ENCODE measurements at regions not wholly inside any gene's neighbourhood (a gene's known extent, or its start where the extent isn't known, plus 50 kb on each side); places are given as distances from the start of the nearest gene placed in this dataset.

- H3K79me2 ChIP-seq = no peaks in the 10 kb centered on the region
- no peaks in the 10 kb centered on the region for H3K9me2 ChIP-seq (replicated peaks; ENCODE audit: insufficient read depth)
- H3K9me3 ChIP-seq (ENCODE audit: low read depth) = no peaks in the 10 kb centered on the region
- H3K4me2 ChIP-seq = no peak overlapping the region
- H3K4me1 ChIP-seq (ENCODE audit: insufficient read depth) = no peaks in the 10 kb centered on the region
- no peaks in the 10 kb centered on the region for H3K36me3 ChIP-seq (replicated peaks; ENCODE audit: insufficient read depth, low read depth)
- H2AFZ ChIP-seq = no peak overlapping the region
- no peak overlapping the region for H3K4me3 ChIP-seq
- no peak overlapping the region for H3K27ac ChIP-seq
- H3K27me3 ChIP-seq = peaks cover 7% of the 10 kb centered on the region
- WGBS (ENCODE audit: low lambda C conversion rate, missing lambda C conversion rate) = 62% methylated on average over 2 of the region's 2 CpGs
- no peaks in the 10 kb centered on the region for H4K20me1 ChIP-seq (ENCODE audit: insufficient read depth, poor library complexity, severe bottlenecking)
- DNase-seq (ENCODE audit: low spot score) = no peak
- TF ChIP-seq EZH2phosphoT487 (IDR thresholded peaks at IDR 0.05; ENCODE audit: low read depth, severe bottlenecking, unreplicated experiment) = no peak
- no peak for TF ChIP-seq EZH2 (IDR thresholded peaks at IDR 0.05; ENCODE audit: borderline replicate concordance)
- TF ChIP-seq CTCF (IDR thresholded peaks at IDR 0.05; ENCODE audit: poor library complexity) = no peak
Observed at GRCh38 chr10:120749072-120749471, 102.1 kb upstream of the WDR11 start.

GRCh38 chr10:120749856-120750566 lies 101.2 kb upstream of the WDR11 start:
- Histone ChIP-seq H3K79me2 (no peaks in the 10 kb centered on the region), H3K4me2 (no peak overlapping the region), H4K20me1 (ENCODE audit: insufficient read depth, poor library complexity, severe bottlenecking) (no peaks in the 10 kb centered on the region), H2AFZ (no peak overlapping the region), H3K4me1 (ENCODE audit: insufficient read depth) (no peaks in the 10 kb centered on the region), H3K27me3 (peaks cover 7% of the 10 kb centered on the region), H3K9me2 (replicated peaks; ENCODE audit: insufficient read depth) (no peaks in the 10 kb centered on the region), H3K36me3 (replicated peaks; ENCODE audit: insufficient read depth, low read depth) (no peaks in the 10 kb centered on the region), H3K27ac (no peak overlapping the region), H3K4me3 (no peak overlapping the region), H3K9me3 (ENCODE audit: low read depth) (no peaks in the 10 kb centered on the region)
- no peak for DNase-seq (ENCODE audit: low spot score)
- 86% methylated on average over 11 of the region's 11 CpGs for WGBS (ENCODE audit: low lambda C conversion rate, missing lambda C conversion rate)
- TF ChIP-seq EZH2phosphoT487 (IDR thresholded peaks at IDR 0.05; ENCODE audit: low read depth, severe bottlenecking, unreplicated experiment) = no peak
- TF ChIP-seq CTCF (IDR thresholded peaks at IDR 0.05; ENCODE audit: poor library complexity) = no peak
- TF ChIP-seq EZH2 (IDR thresholded peaks at IDR 0.05; ENCODE audit: borderline replicate concordance) = no peak

GRCh38 chr10:120755771-120756170 lies 95.4 kb upstream of the WDR11 start:
- Histone ChIP-seq H3K4me1 (ENCODE audit: insufficient read depth) (no peaks in the 10 kb centered on the region), H2AFZ (no peak overlapping the region), H3K79me2 (no peaks in the 10 kb centered on the region), H3K4me2 (no peak overlapping the region), H3K9me3 (ENCODE audit: low read depth) (no peaks in the 10 kb centered on the region), H3K27ac (no peak overlapping the region), H4K20me1 (ENCODE audit: insufficient read depth, poor library complexity, severe bottlenecking) (no peaks in the 10 kb centered on the region), H3K9me2 (replicated peaks; ENCODE audit: insufficient read depth) (no peaks in the 10 kb centered on the region), H3K36me3 (replicated peaks; ENCODE audit: insufficient read depth, low read depth) (no peaks in the 10 kb centered on the region), H3K27me3 (peaks cover 6% of the 10 kb centered on the region), H3K4me3 (no peak overlapping the region)
- no peak for DNase-seq (ENCODE audit: low spot score)
- no peak for TF ChIP-seq EZH2 (IDR thresholded peaks at IDR 0.05; ENCODE audit: borderline replicate concordance)
- no peak for TF ChIP-seq EZH2phosphoT487 (IDR thresholded peaks at IDR 0.05; ENCODE audit: low read depth, severe bottlenecking, unreplicated experiment)
- TF ChIP-seq CTCF (IDR thresholded peaks at IDR 0.05; ENCODE audit: poor library complexity) = no peak

Measured in hepatocyte (in vitro differentiated cells).